UCSD-AML1 (cell line): ENCODE measurements at regions not wholly inside any gene's neighbourhood (a gene's known extent, or its start where the extent isn't known, plus 50 kb on each side); places are given as distances from the start of the nearest gene placed in this dataset.
A peak's percentile ranks its signal among the peaks of the same experiment; 100 is the strongest.

Source experiments
- DNase-seq: peaks from one replicate; lab custom pipeline; 2025; ENCODE audit not compliant: unreplicated experiment; lab: John Stamatoyannopoulos, UW

DNA sequence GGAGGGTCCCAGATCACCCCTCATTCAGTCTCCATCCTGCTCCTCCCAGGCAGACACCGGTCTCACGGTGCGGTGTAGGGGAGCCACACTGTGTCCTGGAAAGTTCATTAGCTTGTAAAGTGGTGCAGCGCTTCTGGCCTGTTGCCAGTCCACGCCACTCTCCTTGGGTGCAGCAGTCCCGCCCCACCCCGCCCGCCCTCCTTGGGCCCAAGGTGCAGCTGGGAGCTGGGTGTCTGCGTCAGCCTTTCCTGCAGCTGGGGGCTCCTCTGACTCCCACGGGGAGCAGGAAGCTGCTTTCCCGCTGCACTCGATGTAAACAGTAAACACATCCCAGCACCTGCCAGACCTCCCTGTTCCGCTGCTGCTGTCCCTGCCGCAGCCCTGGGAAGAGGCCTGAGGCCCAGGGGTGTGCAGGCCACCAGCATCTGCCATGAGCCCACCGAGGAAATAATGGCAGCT, 53.8 kb upstream of the ASB18 start:
- no peak for DNase-seq

DNA sequence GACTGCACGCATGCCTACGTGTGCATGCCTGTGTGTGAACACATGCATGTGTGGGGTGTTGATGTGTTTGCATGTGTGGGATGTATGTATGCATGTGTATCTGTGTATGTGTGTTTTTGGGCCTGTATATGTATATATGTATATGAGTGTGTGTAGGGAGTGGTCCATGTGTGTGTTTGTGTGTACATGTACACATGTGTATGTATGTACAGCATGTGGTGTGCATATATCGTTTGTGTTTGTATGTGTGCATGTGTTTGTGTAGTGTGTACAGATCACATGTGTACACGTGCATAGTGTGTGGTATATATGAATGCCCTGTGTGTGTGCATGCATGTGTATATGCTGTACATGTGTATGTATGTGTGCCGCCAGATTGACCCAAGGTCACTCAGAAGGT, 54.2 kb upstream of the ASB18 start:
- DNase-seq, result no peak

DNA sequence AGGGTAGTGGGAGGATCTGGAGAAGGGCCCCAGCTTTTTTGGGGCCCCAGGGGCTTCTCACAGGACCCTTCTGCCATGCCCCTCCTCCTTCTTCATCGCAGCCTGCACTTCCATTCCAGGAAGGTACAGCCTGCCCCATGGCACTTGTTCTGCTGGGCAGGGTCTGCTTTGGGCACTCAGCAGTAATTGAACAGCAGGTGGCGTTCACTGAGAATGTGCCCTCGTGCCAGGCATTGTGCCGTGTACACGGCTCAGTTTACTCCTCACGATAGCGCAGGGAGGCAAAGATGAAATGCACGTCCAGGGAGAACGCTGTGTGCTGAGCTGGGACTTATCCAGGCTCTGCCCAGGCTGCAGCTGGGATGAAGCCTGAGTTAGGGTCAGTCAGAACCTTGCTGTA, 54.8 kb upstream of the ASB18 start:
- no peak for DNase-seq

DNA sequence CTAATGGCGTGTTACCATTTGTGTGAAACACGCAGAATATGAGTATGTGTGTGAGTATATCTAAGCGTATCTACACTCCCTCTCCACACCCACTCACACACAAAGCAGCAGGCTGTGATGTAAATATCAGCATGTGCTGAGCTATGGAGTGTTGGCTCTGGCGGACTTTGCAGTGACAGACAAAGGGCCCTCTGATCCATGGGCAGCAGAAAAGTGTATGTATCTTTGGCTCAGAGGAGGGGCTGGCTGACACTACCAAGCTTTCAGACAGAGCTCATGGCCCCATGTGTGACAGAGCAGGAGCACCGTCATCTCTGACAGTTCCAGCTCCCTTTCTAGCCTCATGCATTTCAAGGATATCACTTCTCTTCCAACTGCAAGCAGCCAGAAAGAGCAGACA, 57.2 kb upstream of the ASB18 start:
- no peak for DNase-seq

- no peak for DNase-seq
Measured at GRCh38 chr2:236333417-236334121, 69.4 kb upstream of the ASB18 start.

GRCh38 chr2:236334122-236334876, 70.1 kb upstream of the ASB18 start:
- no peak for DNase-seq

- no peak for DNase-seq
Measured at GRCh38 chr2:236335696-236336574, 71.7 kb upstream of the ASB18 start.

DNA sequence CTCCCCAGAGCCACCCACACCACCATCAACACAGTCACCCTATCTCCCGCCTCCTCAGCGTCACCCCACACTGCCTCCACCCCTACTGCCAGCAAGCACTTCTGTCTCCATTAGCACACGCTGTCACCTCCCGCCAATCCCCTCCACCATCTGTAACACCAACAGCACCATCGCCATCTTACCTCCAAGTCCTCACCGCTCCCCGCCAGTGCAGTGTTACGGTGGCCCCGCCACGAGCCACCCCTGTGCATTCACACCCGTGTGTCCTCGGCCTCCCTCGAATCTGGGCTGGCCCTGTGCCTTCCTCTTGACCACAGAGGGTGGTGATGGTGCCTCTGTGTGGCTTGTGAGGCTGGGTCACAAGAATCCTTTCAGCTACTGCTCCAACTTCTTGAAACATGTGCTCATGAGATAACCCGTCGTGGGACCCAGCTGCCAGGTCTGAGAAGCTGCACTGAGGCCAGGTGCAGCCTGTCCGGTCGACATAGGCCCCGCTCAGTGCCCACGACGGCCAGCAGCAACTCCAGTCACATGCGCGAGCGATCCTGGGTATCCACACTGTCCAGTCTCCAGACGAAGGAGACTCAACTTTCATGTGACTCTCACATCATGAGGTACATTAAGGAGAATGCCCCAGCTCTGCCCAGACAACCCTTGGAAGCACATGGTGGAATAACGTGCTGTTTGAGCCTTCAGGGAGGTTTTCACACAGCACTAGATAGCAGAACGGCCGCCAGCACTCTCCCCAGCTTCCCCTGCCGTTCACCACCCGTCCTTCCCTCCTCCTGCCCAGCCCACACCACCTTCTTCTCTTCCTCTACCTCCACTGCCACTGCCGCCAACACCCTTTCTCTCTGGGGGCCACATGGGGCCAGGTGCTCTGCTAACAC, 72.6 kb upstream of the ASB18 start:
- no peak for DNase-seq

DNA sequence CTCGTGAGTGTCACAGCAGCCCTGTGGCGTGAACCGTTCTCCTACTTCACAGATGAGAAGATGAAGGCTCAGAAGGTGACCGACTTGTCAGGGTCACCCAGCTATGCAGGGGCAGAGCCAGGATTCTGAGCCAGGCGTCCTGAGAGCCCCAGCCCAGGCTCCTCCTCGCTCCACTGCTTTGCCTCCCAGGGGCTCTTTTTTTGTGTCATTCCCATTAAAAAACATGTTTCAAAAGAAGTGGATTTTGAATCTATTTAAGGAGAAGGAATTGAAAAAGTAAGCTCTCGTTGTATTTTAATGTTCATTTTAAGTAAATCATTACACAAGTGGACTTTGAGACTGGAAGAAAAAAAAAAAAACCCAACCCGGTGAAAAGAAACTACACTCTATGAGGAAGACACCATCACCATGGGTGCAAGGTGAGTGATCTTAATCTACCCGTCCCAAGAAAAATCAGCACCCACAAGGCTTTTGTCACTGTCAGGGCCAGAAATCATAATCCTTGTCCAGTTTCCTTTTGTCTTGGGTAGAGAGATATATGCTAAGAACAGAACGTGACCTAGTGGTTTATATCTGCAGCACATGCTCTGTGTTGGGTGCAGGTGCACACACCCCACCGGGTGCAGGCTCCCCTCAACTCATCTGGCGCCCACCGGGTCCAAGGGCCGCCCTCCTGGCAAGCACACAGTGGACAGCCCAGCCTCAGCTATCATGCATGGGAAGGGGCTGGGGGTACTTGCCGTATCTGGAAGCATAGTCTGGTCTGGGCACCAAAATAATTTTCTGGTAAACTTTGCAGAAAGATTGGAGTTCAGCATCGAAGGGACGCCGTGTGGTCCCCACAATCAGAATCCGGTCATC, 73.5 kb upstream of the ASB18 start:
- no peak for DNase-seq

- DNase-seq, result peak; percentile 30
Measured at GRCh38 chr2:236338495-236339184, 74.4 kb upstream of the ASB18 start.

- no peak for DNase-seq
Measured at GRCh38 chr2:236340251-236340650, 76.0 kb upstream of the ASB18 start.

DNA sequence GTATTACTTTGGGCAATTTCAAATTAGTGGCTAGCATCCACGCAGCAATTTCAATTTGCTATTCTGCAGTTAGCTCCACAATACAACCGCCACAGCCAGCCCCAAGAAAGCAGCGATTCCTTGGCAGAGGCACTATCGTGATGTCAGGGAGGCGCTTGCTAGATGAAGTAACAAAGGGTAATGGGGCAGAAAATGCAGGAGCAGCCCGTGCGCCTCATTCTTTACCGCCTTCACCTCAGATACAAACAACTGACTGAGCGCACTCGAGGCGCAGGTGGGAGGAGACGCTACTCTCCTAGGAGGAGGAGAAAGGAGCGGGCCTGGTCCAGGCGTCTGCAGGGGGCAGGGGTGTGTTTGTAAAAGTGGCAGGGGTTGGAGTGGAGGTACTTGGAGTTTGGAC, 76.9 kb upstream of the ASB18 start:
- DNase-seq, result no peak

DNA sequence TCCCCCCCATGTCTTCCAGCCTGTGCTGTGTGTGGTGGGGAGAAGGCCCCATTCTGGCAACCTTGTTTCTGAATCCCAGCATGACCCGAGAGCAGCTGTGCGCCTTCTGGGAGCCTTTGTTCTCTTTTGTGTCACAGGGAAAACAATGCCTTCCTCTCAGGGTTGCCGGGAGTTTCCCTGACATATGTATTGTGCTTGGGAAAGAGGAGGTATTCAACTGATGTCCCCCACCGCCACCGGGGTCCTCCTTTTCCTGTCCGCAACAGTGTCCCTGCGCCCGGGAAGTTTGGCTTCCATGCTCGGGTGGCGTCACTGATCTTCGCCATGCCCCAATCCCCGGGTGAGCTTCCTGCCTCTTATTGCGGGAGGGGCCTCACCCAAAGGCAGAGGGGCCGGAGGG, 77.5 kb upstream of the ASB18 start:
- DNase-seq, result no peak

DNA sequence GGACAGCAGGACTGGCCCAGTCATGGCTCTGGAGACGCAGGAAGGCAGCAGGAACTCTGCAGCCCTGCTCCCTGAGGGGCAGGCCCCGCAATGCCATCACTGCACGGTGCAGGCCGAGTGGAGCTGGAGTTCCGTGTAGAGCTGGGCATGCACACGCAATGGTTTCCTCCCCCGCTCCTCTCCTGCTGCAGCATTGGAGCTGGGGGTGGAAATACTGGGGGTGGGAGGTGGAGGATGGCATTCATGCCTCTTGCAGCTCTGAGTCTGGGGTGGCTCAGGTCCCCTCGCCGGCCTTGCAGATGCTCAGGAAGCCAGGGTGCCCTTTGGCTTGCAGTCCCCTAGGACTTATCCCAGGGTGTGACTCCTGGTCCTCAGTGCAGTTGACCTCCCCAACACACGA, 78.3 kb upstream of the ASB18 start:
- no peak for DNase-seq

DNA sequence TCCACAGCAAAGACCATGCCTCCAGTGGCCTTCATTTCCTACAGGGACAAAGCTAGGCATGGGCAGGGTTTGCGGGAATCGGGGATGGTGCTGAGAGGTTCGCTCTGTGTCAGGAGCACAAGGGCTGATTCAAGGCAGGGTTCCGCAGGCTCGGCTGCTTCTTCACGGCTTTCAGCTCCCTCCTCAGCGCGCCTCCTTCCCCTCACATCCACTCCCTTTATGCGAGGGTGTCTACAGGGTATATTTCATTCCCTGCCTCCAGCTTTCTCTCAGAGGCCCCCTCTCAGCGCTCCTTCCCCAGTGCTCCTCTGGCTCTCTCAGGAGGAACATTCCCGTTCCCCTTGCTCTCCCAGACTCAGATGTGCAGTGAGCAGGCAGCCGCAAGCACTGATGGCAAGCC, 78.7 kb upstream of the ASB18 start:
- no peak for DNase-seq

GRCh38 chr2:236343400-236344161, 79.4 kb upstream of the ASB18 start:
- DNase-seq, result peak; percentile 30

- DNase-seq, result no peak
Measured at GRCh38 chr2:236344446-236344845, 80.2 kb upstream of the ASB18 start.

DNA sequence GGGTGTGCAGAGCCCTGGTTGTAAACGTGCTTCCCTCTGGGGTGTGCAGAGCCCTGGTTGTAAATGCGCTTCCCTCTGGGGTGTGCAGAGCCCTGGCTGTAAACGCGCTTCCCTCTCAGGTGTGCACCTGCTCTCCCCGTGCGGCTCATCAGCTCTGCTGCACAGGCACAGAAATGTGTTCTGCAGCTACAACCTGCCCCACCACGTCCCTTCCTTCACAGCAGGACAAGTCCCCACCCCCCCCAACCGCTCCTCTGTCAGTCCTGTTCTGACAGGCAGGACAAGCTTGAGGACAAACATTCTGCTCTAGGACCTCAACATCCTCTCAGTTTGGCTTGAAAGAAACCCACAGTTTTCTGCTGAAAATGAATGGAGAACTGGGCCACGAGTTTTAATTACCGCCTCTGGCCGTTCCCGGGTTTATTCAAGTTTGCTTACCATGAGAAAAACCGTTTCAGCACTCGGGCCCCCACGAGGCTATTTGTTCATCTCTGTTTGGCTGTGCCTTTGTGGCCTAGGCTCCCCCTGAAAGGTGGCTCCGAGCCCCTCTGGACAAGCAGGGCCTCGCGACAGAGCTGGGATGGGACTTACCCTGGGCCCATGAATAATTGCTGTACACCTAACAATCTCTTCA, 81.0 kb upstream of the ASB18 start:
- no peak for DNase-seq
